Tibial nerve (tissue), 3 donors: ENCODE measurements at regions not wholly inside any gene's neighbourhood (a gene's known extent, or its start where the extent isn't known, plus 50 kb on each side); places are given as distances from the start of the nearest gene placed in this dataset.

Experiments
- POLR2A ChIP-seq, 2 donors: fragments of 450-650 bp; IDR thresholded peaks; one replicate each; pipeline ENCODE4 v1.6.1; 2017; ENCODE audit warnings: antibody characterized with exemption in 2 of 2, mild to moderate bottlenecking in 2 of 2, moderate library complexity in 2 of 2
- TF ChIP-seq, protein P1 (sequence below), 5 experiments: fragments of 200-600 bp in 3 of 5; fragments of 450-650 bp in 2 of 5; sonication (generic) in 3 of 5; IDR thresholded peaks; one replicate each; pipeline ENCODE4 v1.5.1; 2016 to 2019; ENCODE audit warnings: antibody characterized with exemption in 5 of 5, mild to moderate bottlenecking in 3 of 5, moderate library complexity in 2 of 5

- TF ChIP-seq, protein P1, sequence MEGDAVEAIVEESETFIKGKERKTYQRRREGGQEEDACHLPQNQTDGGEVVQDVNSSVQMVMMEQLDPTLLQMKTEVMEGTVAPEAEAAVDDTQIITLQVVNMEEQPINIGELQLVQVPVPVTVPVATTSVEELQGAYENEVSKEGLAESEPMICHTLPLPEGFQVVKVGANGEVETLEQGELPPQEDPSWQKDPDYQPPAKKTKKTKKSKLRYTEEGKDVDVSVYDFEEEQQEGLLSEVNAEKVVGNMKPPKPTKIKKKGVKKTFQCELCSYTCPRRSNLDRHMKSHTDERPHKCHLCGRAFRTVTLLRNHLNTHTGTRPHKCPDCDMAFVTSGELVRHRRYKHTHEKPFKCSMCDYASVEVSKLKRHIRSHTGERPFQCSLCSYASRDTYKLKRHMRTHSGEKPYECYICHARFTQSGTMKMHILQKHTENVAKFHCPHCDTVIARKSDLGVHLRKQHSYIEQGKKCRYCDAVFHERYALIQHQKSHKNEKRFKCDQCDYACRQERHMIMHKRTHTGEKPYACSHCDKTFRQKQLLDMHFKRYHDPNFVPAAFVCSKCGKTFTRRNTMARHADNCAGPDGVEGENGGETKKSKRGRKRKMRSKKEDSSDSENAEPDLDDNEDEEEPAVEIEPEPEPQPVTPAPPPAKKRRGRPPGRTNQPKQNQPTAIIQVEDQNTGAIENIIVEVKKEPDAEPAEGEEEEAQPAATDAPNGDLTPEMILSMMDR (IDR thresholded peaks at IDR 0.05) = no peak
- TF ChIP-seq POLR2A (IDR thresholded peaks at IDR 0.05) = no peak
Observed at GRCh38 chr16:51852892-51853291, 694.1 kb downstream of the TOX3 start.
